ENCODE measurements at regions not wholly inside any gene's neighbourhood (a gene's known extent, or its start where the extent isn't known, plus 50 kb on each side); places are given as distances from the start of the nearest gene placed in this dataset.

GRCh38 chr10:117729156-117729555, 186.6 kb downstream of the EMX2 start:
- Histone ChIP-seq H3K9ac (ENCODE audit: low read depth, low read length, poor library complexity) (no peak overlapping the region), H2BK15ac (ENCODE audit: low read length) (no peak overlapping the region), H2AFZ (ENCODE audit: low read length) (no peak overlapping the region), H3K4me1 (ENCODE audit: control insufficient read depth in 2 of 2, insufficient read depth in 1 of 2, low read depth in 1 of 2, low read length in 2 of 2) (peaks cover 0 to 5% of the 10 kb centered on the region in 2 donors), H2BK5ac (ENCODE audit: low read length) (no peak overlapping the region), H3K23ac (ENCODE audit: low read depth, low read length, poor library complexity) (no peak overlapping the region), H2AK5ac (ENCODE audit: low read depth, low read length) (no peak overlapping the region), H3K27ac (replicated peaks; ENCODE audit: low read length) (no peak overlapping the region), H3K4me2 (ENCODE audit: insufficient read depth, low read length, poor library complexity, severe bottlenecking) (no peak overlapping the region), H2BK120ac (ENCODE audit: low read depth, low read length) (no peak overlapping the region), H3K79me1 (ENCODE audit: low read depth, low read length) (no peaks in the 10 kb centered on the region), H3K9me3 (replicated peaks in 1 of 2; ENCODE audit: control insufficient read depth in 2 of 2, insufficient read depth in 1 of 2, low read depth in 1 of 2, low read length in 2 of 2) (no peaks in the 10 kb centered on the region), H2BK12ac (ENCODE audit: low read length) (no peak overlapping the region), H3K4ac (ENCODE audit: low read length) (no peak overlapping the region), H4K91ac (ENCODE audit: low read depth, low read length, poor library complexity) (no peak overlapping the region), H3K4me3 (ENCODE audit: low read length in 2 of 2) (no peak overlapping the region), H3K36me3 (replicated peaks in 1 of 2; ENCODE audit: control insufficient read depth in 2 of 2, insufficient read depth in 2 of 2, low read length in 2 of 2) (no peaks in the 10 kb centered on the region), H3K27me3 (ENCODE audit: control insufficient read depth in 3 of 3, insufficient read depth in 3 of 3, low read depth in 1 of 3, low read length in 3 of 3) (peaks cover 0 to 26% (median 0%) of the 10 kb centered on the region in 3 experiments), H3K14ac (ENCODE audit: low read length) (no peak overlapping the region), H4K8ac (ENCODE audit: low read depth, low read length) (no peak overlapping the region), H3K18ac (ENCODE audit: low read length) (no peak overlapping the region)
- no peak for DNase-seq (ENCODE audit: low spot score)
- no CpG with 5 or more reads among the region's 4 CpGs for WGBS, 2 donors (ENCODE audit: extremely low coverage in 2 of 2, insufficient read length in 2 of 2, insufficient replicate concordance in 1 of 2)

- no peak overlapping the region for H3K23ac ChIP-seq (ENCODE audit: low read depth, low read length, poor library complexity)
- H3K36me3 ChIP-seq (replicated peaks in 1 of 2; ENCODE audit: control insufficient read depth in 2 of 2, insufficient read depth in 2 of 2, low read length in 2 of 2): no peaks in the 10 kb centered on the region
- H3K18ac ChIP-seq (ENCODE audit: low read length): no peak overlapping the region
- no peak overlapping the region for H2BK5ac ChIP-seq (ENCODE audit: low read length)
- no peaks in the 10 kb centered on the region for H3K79me1 ChIP-seq (ENCODE audit: low read depth, low read length)
- no peaks in the 10 kb centered on the region for H3K9me3 ChIP-seq (replicated peaks in 1 of 2; ENCODE audit: control insufficient read depth in 2 of 2, insufficient read depth in 1 of 2, low read depth in 1 of 2, low read length in 2 of 2)
- WGBS, 2 donors (ENCODE audit: extremely low coverage in 2 of 2, insufficient read length in 2 of 2, insufficient replicate concordance in 1 of 2): no CpG with 5 or more reads among the region's 17 CpGs
- H3K4me3 ChIP-seq (ENCODE audit: low read length in 2 of 2): no peak overlapping the region
- no peak overlapping the region for H3K27ac ChIP-seq (replicated peaks; ENCODE audit: low read length)
- H3K9ac ChIP-seq (ENCODE audit: low read depth, low read length, poor library complexity): no peak overlapping the region
- H3K14ac ChIP-seq (ENCODE audit: low read length): no peak overlapping the region
- no peak overlapping the region for H2BK15ac ChIP-seq (ENCODE audit: low read length)
- H2BK120ac ChIP-seq (ENCODE audit: low read depth, low read length): no peak overlapping the region
- H3K4me2 ChIP-seq (ENCODE audit: insufficient read depth, low read length, poor library complexity, severe bottlenecking): no peak overlapping the region
- peaks cover 0 to 47% (median 14%) of the 10 kb centered on the region in 3 experiments for H3K27me3 ChIP-seq (ENCODE audit: control insufficient read depth in 3 of 3, insufficient read depth in 3 of 3, low read depth in 1 of 3, low read length in 3 of 3)
- H3K4me1 ChIP-seq (ENCODE audit: control insufficient read depth in 2 of 2, insufficient read depth in 1 of 2, low read depth in 1 of 2, low read length in 2 of 2): peaks cover 0 to 7% of the 10 kb centered on the region in 2 donors
- H3K4ac ChIP-seq (ENCODE audit: low read length): no peak overlapping the region
- H4K91ac ChIP-seq (ENCODE audit: low read depth, low read length, poor library complexity): no peak overlapping the region
- H2AK5ac ChIP-seq (ENCODE audit: low read depth, low read length): no peak overlapping the region
- H2BK12ac ChIP-seq (ENCODE audit: low read length): no peak overlapping the region
- no peak for DNase-seq (ENCODE audit: low spot score)
- H4K8ac ChIP-seq (ENCODE audit: low read depth, low read length): no peak overlapping the region
- no peak overlapping the region for H2AFZ ChIP-seq (ENCODE audit: low read length)
Observed at GRCh38 chr10:117731121-117731791, 188.7 kb downstream of the EMX2 start.

- Histone ChIP-seq H3K4me3 (ENCODE audit: low read length in 2 of 2) (peak overlapping the region in 1 of 2 donors; percentile 61), H3K14ac (ENCODE audit: low read length) (no peak overlapping the region), H3K18ac (ENCODE audit: low read length) (peak overlapping the region; percentile 92), H3K27me3 (ENCODE audit: control insufficient read depth in 3 of 3, insufficient read depth in 3 of 3, low read depth in 1 of 3, low read length in 3 of 3) (peaks cover 0 to 63% (median 14%) of the 10 kb centered on the region in 3 experiments), H2AK5ac (ENCODE audit: low read depth, low read length) (peak overlapping the region; percentile 64), H2BK5ac (ENCODE audit: low read length) (peak overlapping the region; percentile 39), H4K8ac (ENCODE audit: low read depth, low read length) (no peak overlapping the region), H3K4me1 (ENCODE audit: control insufficient read depth in 2 of 2, insufficient read depth in 1 of 2, low read depth in 1 of 2, low read length in 2 of 2) (peaks cover 0 to 8% of the 10 kb centered on the region in 2 donors), H3K23ac (ENCODE audit: low read depth, low read length, poor library complexity) (no peak overlapping the region), H2BK15ac (ENCODE audit: low read length) (peak overlapping the region; percentile 99), H3K27ac (replicated peaks; ENCODE audit: low read length) (no peak overlapping the region), H4K91ac (ENCODE audit: low read depth, low read length, poor library complexity) (no peak overlapping the region), H3K9me3 (replicated peaks in 1 of 2; ENCODE audit: control insufficient read depth in 2 of 2, insufficient read depth in 1 of 2, low read depth in 1 of 2, low read length in 2 of 2) (no peaks in the 10 kb centered on the region), H2BK120ac (ENCODE audit: low read depth, low read length) (peak overlapping the region; percentile 65), H2AFZ (ENCODE audit: low read length) (peak overlapping the region; percentile 61), H3K36me3 (replicated peaks in 1 of 2; ENCODE audit: control insufficient read depth in 2 of 2, insufficient read depth in 2 of 2, low read length in 2 of 2) (no peaks in the 10 kb centered on the region), H3K4ac (ENCODE audit: low read length) (no peak overlapping the region), H3K4me2 (ENCODE audit: insufficient read depth, low read length, poor library complexity, severe bottlenecking) (peak overlapping the region; percentile 41), H3K79me1 (ENCODE audit: low read depth, low read length) (no peaks in the 10 kb centered on the region), H3K9ac (ENCODE audit: low read depth, low read length, poor library complexity) (no peak overlapping the region), H2BK12ac (ENCODE audit: low read length) (peak overlapping the region; percentile 93)
- WGBS, 2 donors (ENCODE audit: extremely low coverage in 2 of 2, insufficient read length in 2 of 2, insufficient replicate concordance in 1 of 2): no CpG with 5 or more reads among the region's 48 CpGs
- DNase-seq (ENCODE audit: low spot score): peak; percentile 24
Observed at GRCh38 chr10:117734731-117735405, 192.3 kb downstream of the EMX2 start.

GRCh38 chr10:117736655-117737054, 194.1 kb downstream of the EMX2 start:
- no peak overlapping the region for H3K14ac ChIP-seq (ENCODE audit: low read length)
- H3K27me3 ChIP-seq (ENCODE audit: control insufficient read depth in 3 of 3, insufficient read depth in 3 of 3, low read depth in 1 of 3, low read length in 3 of 3): peaks cover 0 to 53% (median 14%) of the 10 kb centered on the region in 3 experiments
- H3K18ac ChIP-seq (ENCODE audit: low read length): no peak overlapping the region
- WGBS, 2 donors (ENCODE audit: extremely low coverage in 2 of 2, insufficient read length in 2 of 2, insufficient replicate concordance in 1 of 2): no CpG with 5 or more reads among the region's 7 CpGs
- no peak overlapping the region for H3K27ac ChIP-seq (replicated peaks; ENCODE audit: low read length)
- no peak overlapping the region for H3K23ac ChIP-seq (ENCODE audit: low read depth, low read length, poor library complexity)
- H3K4me2 ChIP-seq (ENCODE audit: insufficient read depth, low read length, poor library complexity, severe bottlenecking): no peak overlapping the region
- no peak overlapping the region for H3K4me3 ChIP-seq (ENCODE audit: low read length in 2 of 2)
- no peak overlapping the region for H4K91ac ChIP-seq (ENCODE audit: low read depth, low read length, poor library complexity)
- no peak for DNase-seq (ENCODE audit: low spot score)
- H2BK5ac ChIP-seq (ENCODE audit: low read length): no peak overlapping the region
- H2BK120ac ChIP-seq (ENCODE audit: low read depth, low read length): no peak overlapping the region
- no peak overlapping the region for H2AFZ ChIP-seq (ENCODE audit: low read length)
- H2BK15ac ChIP-seq (ENCODE audit: low read length): peak overlapping the region; percentile 5
- no peak overlapping the region for H4K8ac ChIP-seq (ENCODE audit: low read depth, low read length)
- H3K4ac ChIP-seq (ENCODE audit: low read length): no peak overlapping the region
- H2AK5ac ChIP-seq (ENCODE audit: low read depth, low read length): no peak overlapping the region
- H3K9me3 ChIP-seq (replicated peaks in 1 of 2; ENCODE audit: control insufficient read depth in 2 of 2, insufficient read depth in 1 of 2, low read depth in 1 of 2, low read length in 2 of 2): no peaks in the 10 kb centered on the region
- no peaks in the 10 kb centered on the region for H3K36me3 ChIP-seq (replicated peaks in 1 of 2; ENCODE audit: control insufficient read depth in 2 of 2, insufficient read depth in 2 of 2, low read length in 2 of 2)
- H3K79me1 ChIP-seq (ENCODE audit: low read depth, low read length): no peaks in the 10 kb centered on the region
- peaks cover 0 to 17% of the 10 kb centered on the region in 2 donors for H3K4me1 ChIP-seq (ENCODE audit: control insufficient read depth in 2 of 2, insufficient read depth in 1 of 2, low read depth in 1 of 2, low read length in 2 of 2)
- no peak overlapping the region for H2BK12ac ChIP-seq (ENCODE audit: low read length)
- no peak overlapping the region for H3K9ac ChIP-seq (ENCODE audit: low read depth, low read length, poor library complexity)
